Breast epithelium (tissue), 4 donors: ENCODE measurements at regions not wholly inside any gene's neighbourhood (a gene's known extent, or its start where the extent isn't known, plus 50 kb on each side); places are given as distances from the start of the nearest gene placed in this dataset.
"Not testable (repeated sequence)": the region's sequence is repeated elsewhere in the genome, so short reads cannot be mapped to it uniquely, and the experiment has no call there.

Source experiments
- DNase-seq, 2 donors: peaks; one replicate each; pipeline ENCODE4 v3.0.0-alpha.2; 2019; ENCODE audit warnings: low spot score in 2 of 2
- H3K27ac ChIP-seq, 2 donors: fragments of 200-600 bp; sonication (generic) in 1 of 2; one replicate each; pipeline ENCODE4 v1.5.1; 2016 to 2019; ENCODE audit warnings: mild to moderate bottlenecking in 1 of 2
- H3K27me3 ChIP-seq, 2 donors: fragments of 200-600 bp; sonication (generic) in 1 of 2; one replicate each; pipeline versions ENCODE4 v1.5.1 to v1.6.0; 2017 to 2019; ENCODE audit warnings: control low read depth in 1 of 2, mild to moderate bottlenecking in 1 of 2
- H3K36me3 ChIP-seq: fragments of 200-600 bp; one replicate; pipeline ENCODE4 v1.5.1; 2019
- H3K4me1 ChIP-seq, 2 donors: fragments of 200-600 bp; sonication (generic); one replicate each; pipeline ENCODE4 v1.5.1; 2016 to 2019; ENCODE audit warnings: control low read depth in 1 of 2
- H3K4me3 ChIP-seq, 3 donors: fragments of 200-600 bp; sonication (generic); 1 replicate in 2 of 3; 2 replicates in 1 of 3; pipeline ENCODE4 v1.5.1; 2016 to 2019; ENCODE audit warnings: mild to moderate bottlenecking in 3 of 3, moderate library complexity in 2 of 3
- H3K9me3 ChIP-seq, 2 donors: fragments of 200-600 bp; sonication (generic) in 1 of 2; one replicate each; pipeline ENCODE4 v1.5.1; 2016 to 2019; ENCODE audit warnings: control low read depth in 1 of 2
- POLR2A ChIP-seq: fragments of 450-650 bp; IDR thresholded peaks from one replicate; pipeline ENCODE4 v1.6.1; 2016; ENCODE audit warnings: antibody characterized with exemption, mild to moderate bottlenecking, moderate library complexity
- POLR2AphosphoS5 ChIP-seq, 3 donors: sonication (generic); formaldehyde crosslinking; IDR thresholded peaks; one replicate each; pipeline ENCODE4 v1.6.1; 2017; ENCODE audit warnings: antibody characterized with exemption in 3 of 3
- intact Hi-C: fragments of 100-400 bp; cut with DNase I; formaldehyde crosslinking; loops from one replicate; pipeline ENCODE4 v1.15.1; 2023; ENCODE audit warnings: low total_unique reads
- TF ChIP-seq, protein P1 (sequence below), 3 donors: fragments of 450-650 bp; IDR thresholded peaks; one replicate each; pipeline ENCODE4 v1.5.1; 2016 to 2017; ENCODE audit warnings: antibody characterized with exemption in 3 of 3, mild to moderate bottlenecking in 3 of 3, moderate library complexity in 3 of 3

DNA sequence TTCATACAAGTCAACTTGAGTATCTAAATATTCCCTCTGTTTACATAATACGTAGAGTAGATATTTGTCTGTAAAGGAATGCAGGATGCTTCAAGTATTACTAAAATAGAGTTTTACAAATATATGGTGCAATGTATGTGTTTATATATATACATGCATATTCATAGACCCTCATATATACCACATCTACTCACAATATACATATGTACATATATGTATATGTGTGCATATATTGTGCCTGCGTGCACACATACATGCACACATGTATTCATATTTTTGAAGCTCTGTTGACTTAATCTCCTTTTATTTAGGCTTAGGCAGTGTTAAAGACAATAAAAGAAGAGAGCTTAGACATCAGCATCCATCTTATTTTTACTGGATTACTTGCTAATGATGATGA, 616.6 kb upstream of the GOT2 start:
- H3K36me3 ChIP-seq, result no peaks in the 10 kb centered on the region
- H3K4me1 ChIP-seq, result no peaks in the 10 kb centered on the region
- TF ChIP-seq POLR2AphosphoS5 (IDR thresholded peaks at IDR 0.05) (no peak), POLR2A (no peak)
- TF ChIP-seq, protein P1, sequence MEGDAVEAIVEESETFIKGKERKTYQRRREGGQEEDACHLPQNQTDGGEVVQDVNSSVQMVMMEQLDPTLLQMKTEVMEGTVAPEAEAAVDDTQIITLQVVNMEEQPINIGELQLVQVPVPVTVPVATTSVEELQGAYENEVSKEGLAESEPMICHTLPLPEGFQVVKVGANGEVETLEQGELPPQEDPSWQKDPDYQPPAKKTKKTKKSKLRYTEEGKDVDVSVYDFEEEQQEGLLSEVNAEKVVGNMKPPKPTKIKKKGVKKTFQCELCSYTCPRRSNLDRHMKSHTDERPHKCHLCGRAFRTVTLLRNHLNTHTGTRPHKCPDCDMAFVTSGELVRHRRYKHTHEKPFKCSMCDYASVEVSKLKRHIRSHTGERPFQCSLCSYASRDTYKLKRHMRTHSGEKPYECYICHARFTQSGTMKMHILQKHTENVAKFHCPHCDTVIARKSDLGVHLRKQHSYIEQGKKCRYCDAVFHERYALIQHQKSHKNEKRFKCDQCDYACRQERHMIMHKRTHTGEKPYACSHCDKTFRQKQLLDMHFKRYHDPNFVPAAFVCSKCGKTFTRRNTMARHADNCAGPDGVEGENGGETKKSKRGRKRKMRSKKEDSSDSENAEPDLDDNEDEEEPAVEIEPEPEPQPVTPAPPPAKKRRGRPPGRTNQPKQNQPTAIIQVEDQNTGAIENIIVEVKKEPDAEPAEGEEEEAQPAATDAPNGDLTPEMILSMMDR (IDR thresholded peaks at IDR 0.05), result no peak
- H3K27ac ChIP-seq, result no peak overlapping the region
- no peaks in the 10 kb centered on the region for H3K27me3 ChIP-seq
- H3K9me3 ChIP-seq, result no peaks in the 10 kb centered on the region
- intact Hi-C loops, result no loop called here
- no peak for DNase-seq
- H3K4me3 ChIP-seq, result no peak overlapping the region

- DNase-seq, result no peak
- TF ChIP-seq POLR2AphosphoS5 (IDR thresholded peaks at IDR 0.05) (no peak), POLR2A (no peak)
- TF ChIP-seq, protein P1 (IDR thresholded peaks at IDR 0.05), result no peak
- H3K27me3 ChIP-seq, result no peaks in the 10 kb centered on the region
- H3K27ac ChIP-seq, result no peak overlapping the region
- no peaks in the 10 kb centered on the region for H3K36me3 ChIP-seq
- intact Hi-C loops, result no loop called here
- no peaks in the 10 kb centered on the region for H3K4me1 ChIP-seq
- H3K9me3 ChIP-seq, result no peaks in the 10 kb centered on the region
- no peak overlapping the region for H3K4me3 ChIP-seq
Observed at GRCh38 chr16:59342669-59343068, 608.6 kb upstream of the GOT2 start.

DNA sequence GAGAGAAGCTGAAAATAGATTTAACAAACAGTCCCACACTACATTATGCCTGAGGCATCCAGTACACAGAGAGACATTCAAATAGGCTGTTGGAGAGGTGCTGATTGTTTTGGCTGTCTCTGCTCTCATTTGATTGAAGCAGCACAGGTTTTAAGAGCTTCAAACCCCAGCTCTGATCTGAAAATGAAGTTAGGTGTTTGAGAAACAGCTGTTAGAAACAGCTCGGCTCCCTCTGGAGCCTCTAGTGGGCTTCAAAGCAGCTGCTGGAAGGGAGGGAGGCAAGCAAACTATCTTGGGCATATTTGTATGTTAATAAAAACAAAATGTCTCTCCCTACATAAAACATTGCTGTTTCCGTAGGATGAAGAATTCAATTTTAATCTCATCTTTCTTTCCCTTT, 607.3 kb upstream of the GOT2 start:
- Histone ChIP-seq H3K36me3 (no peaks in the 10 kb centered on the region), H3K9me3 (no peaks in the 10 kb centered on the region)

DNA sequence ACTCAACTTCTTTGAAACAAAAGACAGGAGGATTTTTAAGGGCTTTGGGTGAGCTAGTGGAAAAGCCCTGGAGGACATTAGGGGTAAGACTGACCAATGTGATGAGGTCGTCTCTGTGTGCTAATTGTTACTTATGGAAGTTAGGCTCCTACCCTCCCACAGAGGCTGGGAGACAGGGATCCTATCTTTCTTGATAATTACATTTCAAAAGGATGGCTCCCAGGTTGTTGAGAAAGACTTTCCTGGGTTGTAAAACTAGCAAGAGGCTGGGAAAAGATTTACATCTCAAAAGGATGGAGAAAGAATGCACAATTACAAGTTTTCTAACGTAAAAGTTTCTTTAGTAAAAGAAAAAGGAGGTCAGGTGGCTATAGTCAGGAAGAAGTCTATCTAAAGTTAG, 605.8 kb upstream of the GOT2 start:
- H3K4me1 ChIP-seq, result no peaks in the 10 kb centered on the region
- DNase-seq, result no peak

More for the DNA sequence above, 607.3 kb upstream of the GOT2 start:
- Histone ChIP-seq H3K27ac (no peak overlapping the region), H3K4me1 (no peaks in the 10 kb centered on the region), H3K4me3 (no peak overlapping the region), H3K27me3 (no peaks in the 10 kb centered on the region)
- TF ChIP-seq, protein P1 (IDR thresholded peaks at IDR 0.05), result no peak
- TF ChIP-seq POLR2AphosphoS5 (IDR thresholded peaks at IDR 0.05) (no peak), POLR2A (no peak)
- DNase-seq, result no peak
- intact Hi-C loops, result no loop called here

GRCh38 chr16:59336136-59336695, 602.1 kb upstream of the GOT2 start:
- DNase-seq, result no peak
- intact Hi-C loops, result no loop called here
- Histone ChIP-seq H3K4me3 (no peak overlapping the region), H3K27ac (no peak overlapping the region), H3K27me3 (no peaks in the 10 kb centered on the region), H3K4me1 (no peaks in the 10 kb centered on the region), H3K9me3 (no peaks in the 10 kb centered on the region), H3K36me3 (no peaks in the 10 kb centered on the region)
- TF ChIP-seq POLR2A (no peak), POLR2AphosphoS5 (IDR thresholded peaks at IDR 0.05) (no peak)
- TF ChIP-seq, protein P1 (IDR thresholded peaks at IDR 0.05), result no peak

More for the DNA sequence above, 605.8 kb upstream of the GOT2 start:
- intact Hi-C loops, result no loop called here
- no peaks in the 10 kb centered on the region for H3K9me3 ChIP-seq
- no peaks in the 10 kb centered on the region for H3K36me3 ChIP-seq
- H3K27ac ChIP-seq, result no peak overlapping the region
- H3K27me3 ChIP-seq, result no peaks in the 10 kb centered on the region
- no peak overlapping the region for H3K4me3 ChIP-seq
- TF ChIP-seq, protein P1 (IDR thresholded peaks at IDR 0.05), result no peak
- TF ChIP-seq POLR2A (no peak), POLR2AphosphoS5 (IDR thresholded peaks at IDR 0.05) (no peak)

DNA sequence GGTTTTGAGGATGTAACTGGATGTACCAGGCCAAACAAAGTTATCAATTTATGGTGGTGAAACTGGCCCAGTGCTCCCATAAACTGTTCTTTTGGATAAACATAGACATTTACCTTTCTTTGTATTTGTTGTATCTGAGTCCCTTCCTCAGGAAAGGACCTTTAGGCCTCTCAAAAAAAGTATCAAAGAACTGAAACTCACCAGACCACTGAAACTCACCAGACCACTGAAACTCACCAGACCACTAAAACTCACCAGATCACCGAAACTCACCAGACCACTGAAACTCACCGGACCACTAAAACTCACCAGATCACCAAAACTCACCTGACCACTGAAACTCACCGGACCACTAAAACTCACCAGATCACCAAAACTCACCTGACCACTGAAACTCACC, 597.6 kb upstream of the GOT2 start:
- H3K4me3 ChIP-seq, H3K4me1 ChIP-seq, DNase-seq, intact Hi-C loops, H3K27me3 ChIP-seq, H3K36me3 ChIP-seq, H3K27ac ChIP-seq, H3K9me3 ChIP-seq: not testable (repeated sequence)
